ENCODE measurements at regions not wholly inside any gene's neighbourhood (a gene's known extent, or its start where the extent isn't known, plus 50 kb on each side); places are given as distances from the start of the nearest gene placed in this dataset.
A peak's percentile ranks its signal among the peaks of the same experiment; 100 is the strongest.
"Not testable (repeated sequence)": the region's sequence is repeated elsewhere in the genome, so short reads cannot be mapped to it uniquely, and the experiment has no call there.

- no peak for TF ChIP-seq CTCF (IDR thresholded peaks at IDR 0.05; ENCODE audit: low read length, missing control alignments)
- no peak for DNase-seq (ENCODE audit: low read depth)
- no peak overlapping the region for H3K4me3 ChIP-seq (replicated peaks; ENCODE audit: low read depth, low read length)
Observed at GRCh38 chrX:131650637-131651410, 107.0 kb downstream of the OR13H1 start.

- H3K4me3 ChIP-seq (replicated peaks; ENCODE audit: low read depth, low read length); DNase-seq (ENCODE audit: low read depth): not testable (repeated sequence)
Observed at GRCh38 chrX:131663726-131664125, 119.9 kb downstream of the OR13H1 start.

- H3K4me3 ChIP-seq (replicated peaks; ENCODE audit: low read depth, low read length) = no peak overlapping the region
- no peak for TF ChIP-seq CTCF (IDR thresholded peaks at IDR 0.05; ENCODE audit: low read length, missing control alignments)
- DNase-seq (ENCODE audit: low read depth) = no peak
Observed at GRCh38 chrX:131671735-131672134, 127.9 kb downstream of the OR13H1 start.

GRCh38 chrX:131675596-131676194, 131.8 kb downstream of the OR13H1 start:
- DNase-seq (ENCODE audit: low read depth) = peak; percentile 1
- H3K4me3 ChIP-seq (replicated peaks; ENCODE audit: low read depth, low read length) = no peak overlapping the region
- TF ChIP-seq CTCF (IDR thresholded peaks at IDR 0.05; ENCODE audit: low read length, missing control alignments) = peak; percentile 40

- peak; percentile 49 for TF ChIP-seq CTCF (IDR thresholded peaks at IDR 0.05; ENCODE audit: low read length, missing control alignments)
- peak; percentile 17 for DNase-seq (ENCODE audit: low read depth)
- no peak overlapping the region for H3K4me3 ChIP-seq (replicated peaks; ENCODE audit: low read depth, low read length)
Observed at GRCh38 chrX:131677655-131678628, 134.1 kb downstream of the OR13H1 start.

- not testable (repeated sequence) for DNase-seq (ENCODE audit: low read depth); H3K4me3 ChIP-seq (replicated peaks; ENCODE audit: low read depth, low read length)
Observed at GRCh38 chrX:131682735-131683134, 138.9 kb downstream of the OR13H1 start.

- TF ChIP-seq CTCF (IDR thresholded peaks at IDR 0.05; ENCODE audit: low read length, missing control alignments) = no peak
- no peak for DNase-seq (ENCODE audit: low read depth)
Observed at GRCh38 chrX:131693359-131693758, 149.5 kb downstream of the OR13H1 start.

GRCh38 chrX:131696989-131697388, 153.1 kb downstream of the OR13H1 start:
- DNase-seq (ENCODE audit: low read depth); H3K4me3 ChIP-seq (replicated peaks; ENCODE audit: low read depth, low read length): not testable (repeated sequence)

More at GRCh38 chrX:131693359-131693758, 149.5 kb downstream of the OR13H1 start:
- no peak overlapping the region for H3K4me3 ChIP-seq (replicated peaks; ENCODE audit: low read depth, low read length)

Measured in fibroblast of pulmonary artery (primary cell).